AG20443 (cell line): ENCODE measurements at regions not wholly inside any gene's neighbourhood (a gene's known extent, or its start where the extent isn't known, plus 50 kb on each side); places are given as distances from the start of the nearest gene placed in this dataset.
"Not testable (repeated sequence)": the region's sequence is repeated elsewhere in the genome, so short reads cannot be mapped to it uniquely, and the experiment has no call there.

Source experiments
- DNase-seq: peaks from one replicate; pipeline ENCODE4 v3.0.0; 2012; ENCODE audit warnings: low spot score, mixed read lengths

GRCh38 chr3:146747928-146748327, 142.8 kb upstream of the PLSCR5 start:
- peak; percentile 34 for DNase-seq

DNA sequence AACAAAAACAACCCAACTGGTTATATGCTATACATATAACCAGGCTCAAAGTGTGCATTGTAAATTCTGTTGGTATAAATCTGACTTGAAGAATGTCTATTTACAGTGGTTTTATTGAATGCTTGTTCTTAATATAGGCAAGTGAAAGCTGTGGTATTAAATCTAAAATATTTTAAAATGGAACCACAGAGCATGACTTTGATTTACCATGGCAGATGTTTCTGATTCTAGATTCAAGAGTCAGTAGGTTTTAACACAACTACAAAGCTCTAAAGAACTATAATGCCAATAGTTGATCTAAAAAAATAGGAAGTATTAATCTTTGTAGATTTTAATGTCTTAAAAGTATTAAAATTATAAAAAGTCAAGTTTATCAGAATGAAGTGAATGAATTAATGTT, 141.9 kb upstream of the PLSCR5 start:
- no peak for DNase-seq

DNA sequence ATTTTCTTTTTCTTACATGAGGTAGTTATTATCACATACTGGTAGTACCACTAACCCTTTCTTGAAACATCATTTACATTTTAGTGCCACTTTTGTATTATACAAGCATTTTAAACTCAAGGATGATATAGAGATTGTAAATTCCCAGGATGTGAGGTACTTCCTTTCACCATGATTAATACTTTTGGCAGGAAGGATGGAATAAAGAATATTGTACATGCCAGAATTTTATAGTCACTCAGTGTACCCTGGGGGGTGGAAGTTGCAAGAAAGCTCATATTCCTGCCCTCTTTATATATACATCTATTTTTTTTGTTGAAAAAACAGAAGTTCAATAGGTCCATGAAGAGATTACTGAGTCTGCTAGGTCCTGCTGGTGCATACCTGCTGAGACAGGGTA, 141.0 kb upstream of the PLSCR5 start:
- no peak for DNase-seq

DNA sequence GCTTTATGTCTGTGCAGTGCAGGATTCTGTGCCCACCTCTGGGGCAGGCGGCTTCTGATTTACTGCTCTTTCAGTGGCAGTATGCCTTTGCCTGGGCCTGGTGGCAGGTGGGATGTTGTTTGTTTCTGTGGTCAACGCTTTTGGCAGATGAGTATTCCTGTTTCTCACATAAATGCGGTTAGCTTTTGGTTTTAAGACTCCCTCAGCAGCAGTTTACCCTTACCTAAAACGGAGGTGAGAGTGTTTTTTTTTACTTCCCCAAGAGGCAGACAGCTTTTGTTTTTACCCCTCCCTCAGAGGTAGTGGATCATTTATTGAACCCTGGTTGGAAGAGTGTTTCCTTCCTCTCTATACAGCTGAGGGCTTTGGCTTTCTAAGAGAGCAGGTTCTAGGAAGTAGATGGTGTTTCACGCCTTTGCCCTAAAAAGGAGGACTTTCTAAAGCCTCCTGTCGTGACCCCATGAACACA, 134.1 kb upstream of the PLSCR5 start:
- DNase-seq = no peak

DNA sequence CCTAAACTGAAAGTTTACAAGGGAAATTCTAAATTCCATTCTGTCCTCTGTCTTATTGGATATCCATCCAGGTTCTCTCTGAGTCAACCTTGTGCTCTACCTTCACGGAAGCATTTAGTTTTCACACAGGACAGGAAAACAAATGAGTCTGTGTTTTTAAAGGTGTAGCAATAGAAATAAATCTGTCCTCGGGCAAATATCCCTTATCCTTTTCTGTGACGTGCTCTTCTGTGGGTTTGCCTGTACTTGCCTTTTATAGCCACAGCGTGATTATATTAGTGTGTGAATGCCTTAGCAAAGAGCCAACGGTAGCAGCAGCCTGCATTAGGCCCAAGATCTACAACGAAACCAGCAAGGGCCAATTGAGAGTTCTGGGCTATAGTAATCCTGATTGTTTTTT, 127.2 kb upstream of the PLSCR5 start:
- DNase-seq = no peak

DNA sequence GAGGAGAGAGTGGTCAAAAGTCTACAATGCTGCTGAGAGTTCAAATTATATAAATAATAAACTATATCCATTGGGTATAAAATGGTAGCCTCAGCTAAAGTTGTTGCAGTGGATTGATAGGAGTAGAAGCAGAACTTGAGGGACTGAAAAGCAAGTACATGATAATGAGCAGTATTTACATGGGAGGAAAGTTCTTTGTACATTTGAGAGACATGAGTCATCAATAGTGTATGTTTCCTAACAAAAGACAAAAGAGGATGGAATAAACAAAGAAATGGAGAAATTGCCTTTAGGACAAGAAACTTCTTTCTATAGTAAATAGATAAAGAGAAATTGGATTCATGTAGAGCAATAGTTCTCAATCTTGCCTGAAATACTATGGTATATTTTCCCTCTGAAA, 110.0 kb upstream of the PLSCR5 start:
- DNase-seq = no peak

DNA sequence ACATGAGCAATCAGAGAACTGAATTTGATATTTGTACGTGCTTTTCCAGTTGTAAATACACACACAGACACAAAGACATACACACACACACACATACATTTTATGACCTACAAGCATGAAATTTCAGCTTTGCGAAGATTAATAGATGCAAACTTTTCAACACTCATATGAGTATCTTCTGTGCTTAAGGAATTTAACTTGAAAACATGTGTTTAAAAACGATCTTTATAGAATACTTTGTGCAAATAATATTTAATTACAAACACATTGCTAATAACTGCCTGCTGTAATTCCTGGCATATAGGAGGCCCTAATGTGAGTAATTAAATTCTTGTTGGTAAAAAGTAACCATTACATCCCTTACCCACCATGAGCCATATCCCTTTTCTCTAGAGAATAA, 107.7 kb upstream of the PLSCR5 start:
- no peak for DNase-seq

DNA sequence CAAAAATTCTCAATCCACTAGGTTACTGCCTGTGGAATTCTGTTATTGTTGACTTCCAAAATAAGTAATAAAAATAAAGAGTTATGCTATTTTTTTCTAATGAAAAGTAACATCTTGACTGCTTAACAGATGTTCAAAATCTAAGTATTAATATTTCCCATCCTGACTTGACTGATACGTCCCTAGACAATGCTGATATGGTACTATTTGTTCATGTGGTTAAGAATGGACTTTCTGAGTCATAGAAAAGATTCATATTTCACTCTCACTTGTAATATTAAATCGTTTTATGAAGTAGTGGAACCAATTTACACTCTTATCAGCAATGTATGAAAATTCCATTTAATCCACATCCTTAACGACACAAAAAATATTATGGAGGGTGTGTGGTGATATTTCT, 104.8 kb upstream of the PLSCR5 start:
- DNase-seq = no peak

DNA sequence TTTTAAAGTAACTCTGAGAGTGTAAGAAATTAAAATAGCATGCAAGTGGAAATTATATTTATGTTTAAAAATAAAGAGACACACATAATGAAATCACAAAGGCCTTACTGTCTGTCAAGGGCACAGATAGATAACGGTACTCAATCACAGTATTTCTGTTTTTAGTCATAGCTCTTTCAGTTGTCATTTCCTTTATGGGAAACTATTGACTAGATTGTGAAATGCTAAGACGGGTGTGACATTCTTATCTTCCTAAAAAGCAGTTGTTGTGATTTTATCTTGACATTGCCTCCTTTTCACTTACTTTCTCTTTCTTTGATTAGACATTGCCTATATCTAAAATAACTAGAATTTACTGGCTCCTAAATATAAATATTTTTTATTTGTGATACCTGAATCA, 100.1 kb upstream of the PLSCR5 start:
- no peak for DNase-seq

DNA sequence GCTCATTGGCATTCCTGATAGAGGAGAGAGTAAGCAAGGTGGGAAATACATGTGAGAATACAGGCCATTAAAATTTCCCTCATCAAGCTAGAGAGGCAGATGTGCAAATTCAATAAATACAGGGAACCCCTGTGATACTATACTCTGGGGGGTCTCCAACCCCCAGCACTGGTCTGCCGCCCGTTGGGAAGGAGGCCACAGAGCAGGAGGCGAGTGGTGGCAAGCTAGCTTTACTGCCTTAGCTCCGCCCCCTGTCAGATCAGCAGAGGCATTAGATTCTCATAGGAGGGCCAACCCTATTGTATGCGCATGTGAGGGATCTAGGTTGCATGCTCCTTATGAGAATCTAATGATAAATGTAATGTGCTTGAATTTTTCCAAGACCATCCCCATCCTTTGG, 97.1 kb upstream of the PLSCR5 start:
- no peak for DNase-seq

DNA sequence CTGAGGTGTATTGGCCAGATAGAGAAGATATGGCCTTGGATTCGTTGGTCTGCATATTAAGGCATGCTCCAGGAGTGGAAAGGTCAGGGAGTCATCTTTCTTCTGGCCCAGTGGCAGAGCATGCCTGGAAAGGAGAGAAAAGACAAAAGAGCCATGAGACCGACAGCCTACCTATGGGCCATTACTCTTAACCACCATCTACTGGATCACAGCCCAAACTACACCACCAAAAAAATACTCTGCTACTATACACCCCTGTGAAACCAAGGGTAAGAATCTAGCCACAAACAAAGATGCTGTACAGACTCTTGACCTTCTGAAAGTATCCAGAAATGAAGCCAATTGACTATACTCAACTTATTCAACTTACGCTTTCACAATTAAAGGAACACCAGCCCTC, 96.1 kb upstream of the PLSCR5 start:
- DNase-seq = no peak

GRCh38 chr3:146700025-146700424, 94.9 kb upstream of the PLSCR5 start:
- not testable (repeated sequence) for DNase-seq

DNA sequence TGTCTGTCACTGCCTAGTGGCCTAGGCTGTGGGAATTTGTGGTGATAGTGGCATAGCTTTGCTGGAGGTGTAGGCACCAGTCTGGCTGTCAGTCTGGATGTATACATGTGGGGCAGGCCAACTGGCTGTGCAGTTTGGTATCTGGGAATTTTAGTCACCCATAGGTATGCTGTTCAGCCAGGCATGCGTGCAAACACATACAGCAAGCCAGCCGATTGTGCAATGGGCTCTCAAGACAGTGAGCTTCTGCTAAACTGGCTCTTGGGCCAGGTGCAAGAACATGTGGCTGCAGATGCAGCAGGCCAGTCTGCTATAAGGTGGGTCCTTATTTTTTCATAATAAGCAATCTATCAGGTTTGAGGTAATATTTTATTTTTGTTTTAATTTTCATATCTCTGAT, 87.1 kb upstream of the PLSCR5 start:
- no peak for DNase-seq

GRCh38 chr3:146685050-146685814, 80.1 kb upstream of the PLSCR5 start:
- no peak for DNase-seq

DNA sequence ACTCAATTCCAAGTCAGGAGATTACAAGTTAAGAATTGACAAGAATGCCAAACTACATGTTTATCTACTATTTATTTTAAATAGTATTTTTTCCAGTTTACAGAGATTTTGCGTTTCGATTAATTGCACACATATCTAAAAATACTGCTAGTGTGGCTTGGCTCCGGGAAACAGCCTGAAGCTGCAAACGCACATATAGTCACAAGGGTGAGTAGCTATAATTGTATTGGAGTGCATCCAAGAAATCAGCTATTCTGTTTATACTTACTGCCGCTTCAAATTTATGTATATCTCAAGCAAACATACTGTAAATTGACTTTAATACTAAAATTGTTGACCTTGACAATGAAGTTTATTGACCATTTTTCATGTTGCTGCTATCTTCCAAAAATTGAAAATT, 77.0 kb upstream of the PLSCR5 start:
- no peak for DNase-seq

GRCh38 chr3:146680617-146681016, 75.5 kb upstream of the PLSCR5 start:
- no peak for DNase-seq

GRCh38 chr3:146679995-146680394, 74.8 kb upstream of the PLSCR5 start:
- DNase-seq = no peak

DNA sequence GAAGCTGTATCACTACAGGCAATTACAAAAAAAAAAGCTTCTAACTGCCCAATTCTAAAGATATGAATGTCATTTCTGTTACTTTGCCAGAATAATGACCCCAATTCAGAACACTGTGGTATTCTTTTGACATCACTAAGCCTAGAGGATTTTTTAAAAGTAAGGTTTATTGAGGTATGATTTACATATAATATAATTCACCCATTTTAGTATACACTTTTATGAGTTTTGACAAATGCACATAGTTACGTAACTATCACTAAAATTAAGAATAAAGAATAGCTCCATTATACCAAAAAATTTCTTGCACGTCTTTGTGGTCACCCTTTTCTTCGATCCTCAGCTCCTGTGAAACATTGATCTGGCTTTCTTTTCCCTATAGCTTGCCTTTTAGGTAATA, 74.0 kb upstream of the PLSCR5 start:
- DNase-seq = no peak

DNA sequence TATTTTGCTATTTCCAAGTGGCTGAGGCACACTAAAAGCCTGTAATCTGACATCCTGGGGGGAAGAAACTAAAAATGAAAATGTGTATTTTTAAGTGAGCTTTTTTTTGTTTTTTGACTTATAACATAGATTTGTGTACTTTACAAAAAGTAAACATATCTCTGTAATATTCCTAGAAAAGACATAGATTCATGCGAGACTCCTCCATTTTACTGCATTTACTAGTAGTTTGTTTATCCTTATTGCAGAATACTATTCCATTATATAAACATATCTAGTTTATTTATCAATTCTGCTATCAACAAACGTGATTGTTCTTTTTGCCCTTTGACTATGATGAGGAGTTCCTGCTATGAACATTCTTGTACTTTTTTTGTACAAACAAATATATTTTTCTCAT, 67.8 kb upstream of the PLSCR5 start:
- no peak for DNase-seq

DNA sequence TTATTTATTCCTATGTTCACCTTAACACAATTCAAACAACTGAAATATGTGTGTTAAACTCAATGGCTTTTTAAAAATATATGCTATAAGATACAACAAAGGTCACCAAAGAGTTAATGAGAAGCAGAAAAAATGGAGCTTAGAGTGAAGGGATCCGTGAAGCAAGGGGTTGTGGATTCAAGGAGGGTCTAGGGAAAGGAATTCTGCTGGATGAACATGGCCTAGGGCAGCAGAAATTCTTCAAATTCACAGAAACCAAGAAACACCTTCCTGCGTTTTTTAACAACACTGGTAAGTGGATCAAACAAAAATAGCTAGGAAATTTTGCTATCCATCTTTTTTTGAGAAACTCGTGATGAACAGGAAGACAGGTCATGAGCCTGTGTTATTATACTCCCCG, 59.3 kb upstream of the PLSCR5 start:
- DNase-seq = no peak

GRCh38 chr3:146658841-146659240, 53.7 kb upstream of the PLSCR5 start:
- DNase-seq = no peak

- no peak for DNase-seq
Observed at GRCh38 chr3:146655333-146655996, 50.3 kb upstream of the PLSCR5 start.
